Tibial nerve (tissue), 4 donors: ENCODE measurements at regions not wholly inside any gene's neighbourhood (a gene's known extent, or its start where the extent isn't known, plus 50 kb on each side); places are given as distances from the start of the nearest gene placed in this dataset.

ENCODE experiments used
- DNase-seq, 2 donors: peaks; one replicate each; pipeline ENCODE4 v3.0.0-alpha.2; 2019; ENCODE audit warnings: low spot score in 2 of 2
- H3K27ac ChIP-seq, 4 donors: fragments of 200-600 bp; sonication (generic) in 3 of 4; one replicate each; pipeline ENCODE4 v1.5.1; 2017 to 2019; ENCODE audit warnings: mild to moderate bottlenecking in 1 of 4
- H3K27me3 ChIP-seq, 2 donors: fragments of 200-600 bp; sonication (generic) in 1 of 2; one replicate each; pipeline versions ENCODE4 v1.5.1 to v1.6.0; 2017 to 2019
- H3K36me3 ChIP-seq, 3 donors: fragments of 200-600 bp; sonication (generic); one replicate each; pipeline ENCODE4 v1.5.1; 2018 to 2019
- H3K4me1 ChIP-seq, 4 donors: fragments of 200-600 bp; sonication (generic) in 3 of 4; one replicate each; pipeline ENCODE4 v1.5.1; 2017 to 2019
- H3K4me3 ChIP-seq, 4 donors: fragments of 200-600 bp; sonication (generic) in 3 of 4; one replicate each; pipeline ENCODE4 v1.5.1; 2017 to 2019; ENCODE audit warnings: mild to moderate bottlenecking in 1 of 4, moderate library complexity in 1 of 4
- H3K9me3 ChIP-seq, 4 donors: fragments of 200-600 bp; sonication (generic) in 3 of 4; one replicate each; pipeline ENCODE4 v1.5.1; 2017 to 2019
- EP300 ChIP-seq, 2 donors: sonication (generic); formaldehyde crosslinking; IDR thresholded peaks; one replicate each; pipeline ENCODE4 v1.6.1; 2017; ENCODE audit warnings: antibody characterized with exemption in 2 of 2, mild to moderate bottlenecking in 1 of 2
- POLR2A ChIP-seq, 2 donors: fragments of 450-650 bp; IDR thresholded peaks; one replicate each; pipeline ENCODE4 v1.6.1; 2017; ENCODE audit warnings: antibody characterized with exemption in 2 of 2, mild to moderate bottlenecking in 2 of 2, moderate library complexity in 2 of 2
- WGBS, 2 donors: methylation state at CpG; one replicate each; pipeline ENCODE4 v1.1.5; 2018; 5-methylcytosine and 5-hydroxymethylcytosine counted together
- TF ChIP-seq, protein P1 (sequence below), 5 experiments: fragments of 200-600 bp in 3 of 5; fragments of 450-650 bp in 2 of 5; sonication (generic) in 3 of 5; IDR thresholded peaks; one replicate each; pipeline ENCODE4 v1.5.1; 2016 to 2019; ENCODE audit warnings: antibody characterized with exemption in 5 of 5, mild to moderate bottlenecking in 3 of 5, moderate library complexity in 2 of 5

DNA sequence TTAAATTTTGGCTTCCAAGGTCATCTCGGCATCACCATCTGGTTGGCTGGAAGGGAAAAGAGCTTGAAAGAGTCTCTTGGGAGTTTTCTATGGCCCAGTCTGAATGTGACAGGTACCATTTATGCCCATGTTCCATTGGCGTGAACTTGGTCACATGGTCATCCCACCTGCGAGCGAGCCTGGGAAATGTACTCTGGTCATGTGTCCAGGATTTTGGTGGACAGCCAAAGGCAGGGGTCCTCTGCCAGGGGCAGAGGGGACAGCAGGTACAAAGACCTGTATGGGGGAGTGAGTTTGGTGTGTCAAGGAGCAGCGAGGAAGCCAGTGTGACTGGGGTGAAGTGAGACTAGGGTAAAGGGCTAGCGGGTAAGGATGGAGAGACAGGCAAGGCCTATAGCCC, 112.6 kb downstream of the CDC5L start:
- no peaks in the 10 kb centered on the region for H3K36me3 ChIP-seq
- H3K9me3 ChIP-seq: peaks cover 0 to 17% (median 0%) of the 10 kb centered on the region in 4 donors
- H3K4me3 ChIP-seq: no peak overlapping the region
- H3K4me1 ChIP-seq: no peaks in the 10 kb centered on the region
- 98 to 99% methylated on average over 6 of the region's 6 CpGs for WGBS, 2 donors
- DNase-seq: no peak
- H3K27me3 ChIP-seq: no peaks in the 10 kb centered on the region
- no peak for TF ChIP-seq POLR2A (IDR thresholded peaks at IDR 0.05)
- no peak for TF ChIP-seq EP300 (IDR thresholded peaks at IDR 0.05)
- TF ChIP-seq, protein P1, sequence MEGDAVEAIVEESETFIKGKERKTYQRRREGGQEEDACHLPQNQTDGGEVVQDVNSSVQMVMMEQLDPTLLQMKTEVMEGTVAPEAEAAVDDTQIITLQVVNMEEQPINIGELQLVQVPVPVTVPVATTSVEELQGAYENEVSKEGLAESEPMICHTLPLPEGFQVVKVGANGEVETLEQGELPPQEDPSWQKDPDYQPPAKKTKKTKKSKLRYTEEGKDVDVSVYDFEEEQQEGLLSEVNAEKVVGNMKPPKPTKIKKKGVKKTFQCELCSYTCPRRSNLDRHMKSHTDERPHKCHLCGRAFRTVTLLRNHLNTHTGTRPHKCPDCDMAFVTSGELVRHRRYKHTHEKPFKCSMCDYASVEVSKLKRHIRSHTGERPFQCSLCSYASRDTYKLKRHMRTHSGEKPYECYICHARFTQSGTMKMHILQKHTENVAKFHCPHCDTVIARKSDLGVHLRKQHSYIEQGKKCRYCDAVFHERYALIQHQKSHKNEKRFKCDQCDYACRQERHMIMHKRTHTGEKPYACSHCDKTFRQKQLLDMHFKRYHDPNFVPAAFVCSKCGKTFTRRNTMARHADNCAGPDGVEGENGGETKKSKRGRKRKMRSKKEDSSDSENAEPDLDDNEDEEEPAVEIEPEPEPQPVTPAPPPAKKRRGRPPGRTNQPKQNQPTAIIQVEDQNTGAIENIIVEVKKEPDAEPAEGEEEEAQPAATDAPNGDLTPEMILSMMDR (IDR thresholded peaks at IDR 0.05): no peak
- no peak overlapping the region for H3K27ac ChIP-seq

DNA sequence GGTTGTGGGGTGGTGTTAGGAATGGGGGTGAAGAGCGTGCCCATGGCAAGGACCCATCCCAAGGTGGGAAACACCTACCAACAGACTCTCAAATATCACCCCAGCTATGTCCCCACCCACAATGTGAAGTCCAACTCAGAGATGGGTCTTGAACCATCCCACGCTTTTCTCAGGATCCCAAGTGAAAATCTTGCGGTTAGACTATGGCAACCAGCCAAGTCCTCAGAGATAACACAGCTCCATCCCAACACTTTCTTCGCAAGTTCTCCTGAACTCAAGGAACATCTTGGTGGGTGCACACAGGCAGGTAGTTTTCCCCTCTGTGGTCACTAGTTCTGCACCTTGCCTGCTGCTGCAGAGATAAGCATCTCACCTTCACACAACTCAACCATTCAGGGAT, 116.0 kb downstream of the CDC5L start:
- DNase-seq: no peak
- Histone ChIP-seq H3K9me3 (peaks cover 0 to 17% (median 0%) of the 10 kb centered on the region in 4 donors), H3K4me1 (no peaks in the 10 kb centered on the region), H3K4me3 (no peak overlapping the region), H3K36me3 (no peaks in the 10 kb centered on the region), H3K27ac (no peak overlapping the region), H3K27me3 (no peaks in the 10 kb centered on the region)
- WGBS, 2 donors: 84 to 86% methylated on average over 4 of the region's 4 CpGs
- TF ChIP-seq, protein P1 (IDR thresholded peaks at IDR 0.05): no peak
- TF ChIP-seq EP300 (IDR thresholded peaks at IDR 0.05) (no peak), POLR2A (IDR thresholded peaks at IDR 0.05) (no peak)

DNA sequence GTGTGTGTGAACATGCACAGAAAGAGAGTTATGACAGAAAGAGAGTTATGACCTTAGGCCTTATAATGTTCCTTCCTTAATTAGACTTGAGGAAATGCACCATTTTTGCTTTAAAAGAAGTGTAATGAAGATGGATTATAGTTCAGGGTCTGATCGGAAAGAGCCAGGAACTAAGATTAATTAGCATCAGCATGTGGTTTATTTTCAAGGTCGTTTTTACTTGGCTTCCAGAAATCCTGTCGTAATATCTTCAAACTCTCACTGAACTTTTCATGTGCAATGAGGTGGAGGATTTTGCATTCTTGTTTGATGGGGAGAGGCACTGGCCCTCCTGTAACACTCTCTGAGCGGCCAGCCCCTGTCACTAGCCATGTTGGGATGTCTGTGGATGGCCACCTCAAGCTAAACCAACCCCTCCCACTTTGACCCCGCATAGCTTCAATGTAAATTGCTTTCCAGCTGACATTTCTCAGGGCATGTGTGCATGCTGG, 116.8 kb downstream of the CDC5L start:
- Histone ChIP-seq H3K27ac (no peak overlapping the region), H3K27me3 (no peaks in the 10 kb centered on the region), H3K4me1 (no peaks in the 10 kb centered on the region), H3K9me3 (peaks cover 0 to 17% (median 0%) of the 10 kb centered on the region in 4 donors), H3K36me3 (no peaks in the 10 kb centered on the region), H3K4me3 (no peak overlapping the region)
- 43 to 57% methylated on average over 5 of the region's 5 CpGs for WGBS, 2 donors
- TF ChIP-seq POLR2A (IDR thresholded peaks at IDR 0.05) (no peak), EP300 (IDR thresholded peaks at IDR 0.05) (no peak)
- TF ChIP-seq, protein P1 (IDR thresholded peaks at IDR 0.05): no peak
- no peak for DNase-seq

DNA sequence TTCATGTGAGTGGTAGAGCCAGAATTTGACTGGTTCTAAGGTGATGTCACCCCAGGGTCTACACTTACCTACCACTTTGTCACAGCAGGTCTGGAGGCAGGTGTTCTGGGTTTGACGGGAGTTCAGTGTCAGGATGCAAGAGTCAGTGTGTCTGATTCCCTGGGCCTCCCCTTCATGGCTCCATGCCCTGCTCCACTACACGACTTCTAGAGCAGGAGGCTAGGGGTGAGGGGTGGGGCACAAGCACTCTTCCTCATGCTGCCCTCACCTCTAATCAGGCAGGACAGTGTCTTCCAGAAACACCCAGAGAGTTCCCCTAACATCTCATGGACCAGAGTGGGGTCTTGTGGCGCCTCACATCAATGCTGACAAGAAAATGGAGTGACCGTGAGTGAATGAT, 118.2 kb downstream of the CDC5L start:
- Histone ChIP-seq H3K36me3 (no peaks in the 10 kb centered on the region), H3K27me3 (no peaks in the 10 kb centered on the region), H3K27ac (no peak overlapping the region), H3K9me3 (peaks cover 0 to 9% (median 0%) of the 10 kb centered on the region in 4 donors), H3K4me3 (no peak overlapping the region), H3K4me1 (no peaks in the 10 kb centered on the region)
- TF ChIP-seq, protein P1 (IDR thresholded peaks at IDR 0.05): no peak
- TF ChIP-seq POLR2A (IDR thresholded peaks at IDR 0.05) (no peak), EP300 (IDR thresholded peaks at IDR 0.05) (no peak)
- WGBS, 2 donors: 90 to 92% methylated on average over 4 of the region's 4 CpGs
- DNase-seq: no peak

DNA sequence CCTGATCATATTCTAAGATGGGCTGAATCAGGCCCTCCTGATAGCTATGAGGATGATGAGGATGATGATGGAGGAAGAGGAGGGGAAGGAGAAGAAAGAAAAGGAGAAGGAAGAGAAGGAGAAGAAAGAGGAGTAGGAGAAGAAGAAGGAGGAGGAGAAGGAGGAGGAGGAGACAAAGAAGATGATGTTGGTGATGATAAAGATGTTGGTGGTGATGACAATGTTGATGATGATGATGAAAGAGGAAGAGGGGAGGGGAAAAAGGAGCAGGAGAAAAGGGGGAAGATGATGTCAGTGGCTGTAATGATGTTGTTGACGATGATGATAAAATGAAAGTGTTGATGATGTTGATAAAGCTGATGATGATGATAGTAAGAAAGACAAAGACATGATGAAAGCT, 119.5 kb downstream of the CDC5L start:
- H3K27me3 ChIP-seq: no peaks in the 10 kb centered on the region
- no peak for DNase-seq
- H3K9me3 ChIP-seq: peaks cover 0 to 5% (median 0%) of the 10 kb centered on the region in 4 donors
- H3K27ac ChIP-seq: no peak overlapping the region
- H3K36me3 ChIP-seq: no peaks in the 10 kb centered on the region
- no peaks in the 10 kb centered on the region for H3K4me1 ChIP-seq
- TF ChIP-seq, protein P1 (IDR thresholded peaks at IDR 0.05): no peak
- TF ChIP-seq EP300 (IDR thresholded peaks at IDR 0.05) (no peak), POLR2A (IDR thresholded peaks at IDR 0.05) (no peak)
- WGBS, 2 donors: 88 to 89% methylated on average over 1 of the region's 1 CpG
- no peak overlapping the region for H3K4me3 ChIP-seq
